GM12892 (cell line): ENCODE measurements at regions not wholly inside any gene's neighbourhood (a gene's known extent, or its start where the extent isn't known, plus 50 kb on each side); places are given as distances from the start of the nearest gene placed in this dataset.

Experiments
- POLR2A ChIP-seq: IDR thresholded peaks from 2 replicates; pipeline ENCODE4 v1.6.1; 2011; ENCODE audit warnings: low read depth, low read length, control low read depth
- POLR2AphosphoS5 ChIP-seq: IDR thresholded peaks from 2 replicates; pipeline ENCODE4 v1.6.1; 2011; ENCODE audit warnings: low read depth, low read length, control low read depth

- TF ChIP-seq POLR2A (no peak), POLR2AphosphoS5 (no peak)
Observed at GRCh38 chr10:78549140-78549935, 515.7 kb downstream of the RPS24 start.
